HG02870 (cell line): ENCODE measurements at regions not wholly inside any gene's neighbourhood (a gene's known extent, or its start where the extent isn't known, plus 50 kb on each side); places are given as distances from the start of the nearest gene placed in this dataset.
"Not testable (repeated sequence)": the region's sequence is repeated elsewhere in the genome, so short reads cannot be mapped to it uniquely, and the experiment has no call there.

Experiments
- ATAC-seq: cut with Tn5 transposase; IDR thresholded peaks from one replicate; pipeline ENCODE4 v1.9.1; 2021; ENCODE audit warnings: mild to moderate bottlenecking, moderate library complexity; ENCODE audit not compliant: unreplicated experiment

DNA sequence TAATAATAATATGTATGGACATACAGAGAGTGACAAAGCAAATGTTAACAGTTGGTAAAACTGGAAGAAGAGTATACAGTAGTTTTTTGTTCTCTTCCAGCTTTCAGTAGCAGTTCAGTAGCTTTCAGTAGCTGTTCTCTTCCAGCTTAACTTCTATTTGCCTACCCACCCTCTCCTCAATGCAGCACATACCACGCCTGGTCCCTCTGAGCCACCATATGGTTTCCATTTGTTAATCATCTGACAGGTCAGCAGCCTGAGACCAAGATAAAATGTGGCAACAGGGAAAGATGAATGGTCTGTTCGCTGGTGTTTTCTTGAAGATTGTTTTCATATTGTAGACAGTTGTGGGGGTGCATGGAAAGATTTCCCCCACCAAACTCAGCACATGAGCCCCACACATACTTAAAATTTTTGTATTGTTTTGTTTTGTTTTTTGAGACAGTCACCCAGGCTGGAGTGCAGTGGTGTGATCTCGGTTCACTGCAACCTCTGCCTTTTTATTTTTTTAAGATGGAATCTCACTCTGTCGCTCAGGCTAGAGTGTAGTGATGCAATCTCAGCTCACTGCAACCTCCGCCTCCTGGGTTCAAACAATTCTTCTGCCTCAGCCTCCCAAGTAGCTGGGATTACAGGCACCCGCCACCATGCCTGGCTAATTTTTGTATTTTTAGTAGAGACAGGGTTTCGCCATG lies 56.8 kb downstream of the ATP6V0E2 start:
- not testable (repeated sequence) for ATAC-seq

- not testable (repeated sequence) for ATAC-seq
Observed at GRCh38 chr7:149933776-149934175, 60.0 kb downstream of the ATP6V0E2 start.

GRCh38 chr7:149947346-149947745 lies 73.6 kb downstream of the ATP6V0E2 start:
- not testable (repeated sequence) for ATAC-seq

- ATAC-seq = not testable (repeated sequence)
Observed at GRCh38 chr7:149948444-149948843, 74.7 kb downstream of the ATP6V0E2 start.

GRCh38 chr7:149949863-149950577 lies 76.3 kb downstream of the ATP6V0E2 start:
- not testable (repeated sequence) for ATAC-seq

- ATAC-seq = not testable (repeated sequence)
Observed at GRCh38 chr7:149950578-149950924, 76.8 kb downstream of the ATP6V0E2 start.

DNA sequence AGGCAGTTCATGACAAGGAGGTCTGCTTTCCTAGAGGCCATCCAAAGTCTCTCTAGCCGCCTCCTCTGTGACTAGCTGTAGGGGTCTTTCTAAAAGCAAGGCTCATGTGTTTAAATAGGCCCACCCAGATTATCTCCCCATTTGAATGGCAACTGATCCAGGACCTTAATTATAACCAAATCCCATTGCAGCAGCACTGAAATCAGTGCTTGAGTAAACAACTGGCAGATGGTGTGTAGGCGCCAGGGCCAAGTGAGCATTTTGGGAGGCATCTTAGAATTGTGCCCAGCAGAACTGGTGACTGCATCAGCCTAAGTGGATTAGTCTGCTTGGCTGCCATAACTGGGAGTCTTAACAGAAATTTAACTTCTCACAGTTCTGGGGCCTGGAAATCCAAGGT lies 77.8 kb downstream of the ATP6V0E2 start:
- ATAC-seq = not testable (repeated sequence)

- ATAC-seq = not testable (repeated sequence)
Observed at GRCh38 chr7:149958880-149959279, 85.1 kb downstream of the ATP6V0E2 start.

GRCh38 chr7:149960863-149961262 lies 87.1 kb downstream of the ATP6V0E2 start:
- ATAC-seq = not testable (repeated sequence)

- ATAC-seq = not testable (repeated sequence)
Observed at GRCh38 chr7:149961878-149962277, 88.1 kb downstream of the ATP6V0E2 start.

- ATAC-seq = not testable (repeated sequence)
Observed at GRCh38 chr7:149962685-149963319, 89.0 kb downstream of the ATP6V0E2 start.

DNA sequence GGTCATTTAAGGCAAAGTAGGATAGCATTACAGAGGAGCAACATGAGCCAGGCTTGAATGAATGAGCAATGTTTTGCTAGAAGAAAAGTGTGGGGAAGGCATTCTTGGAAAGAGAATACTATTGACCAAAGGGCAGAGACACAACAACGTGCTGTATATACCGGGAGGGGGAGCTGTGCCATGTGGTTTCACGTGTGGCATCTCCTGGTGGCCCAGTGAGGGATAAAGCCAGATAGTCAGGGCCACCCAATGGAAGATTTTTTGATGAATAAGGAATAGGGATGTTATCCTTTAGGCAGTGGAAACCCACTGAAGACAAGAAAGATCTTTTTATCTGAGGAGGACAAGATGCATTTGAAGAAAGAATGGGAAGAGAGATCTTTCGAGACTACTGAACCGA lies 90.2 kb downstream of the ATP6V0E2 start:
- ATAC-seq = not testable (repeated sequence)

GRCh38 chr7:149966444-149966843 lies 92.7 kb downstream of the ATP6V0E2 start:
- not testable (repeated sequence) for ATAC-seq

GRCh38 chr7:149972977-149973376 lies 99.2 kb downstream of the ATP6V0E2 start:
- not testable (repeated sequence) for ATAC-seq

DNA sequence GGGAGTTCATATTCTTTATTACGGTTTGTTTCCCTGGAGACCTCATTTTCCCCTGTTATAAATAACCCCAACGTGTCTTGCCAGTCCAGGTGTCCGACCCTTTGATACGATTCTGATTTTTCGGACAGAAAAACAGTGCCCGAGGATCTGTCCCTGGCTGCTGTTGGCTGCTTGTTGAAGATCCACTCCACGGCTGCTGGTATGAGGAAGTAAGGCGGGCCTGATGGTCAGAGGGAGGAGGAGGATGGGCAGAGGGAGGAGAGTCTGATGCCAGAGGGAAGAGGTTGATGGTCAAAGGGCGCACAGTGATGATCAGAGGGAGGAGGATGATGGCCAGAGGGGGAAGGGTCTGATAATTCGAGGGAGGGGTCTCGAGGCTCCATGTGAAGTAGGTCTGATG lies 99.9 kb downstream of the ATP6V0E2 start:
- not testable (repeated sequence) for ATAC-seq

DNA sequence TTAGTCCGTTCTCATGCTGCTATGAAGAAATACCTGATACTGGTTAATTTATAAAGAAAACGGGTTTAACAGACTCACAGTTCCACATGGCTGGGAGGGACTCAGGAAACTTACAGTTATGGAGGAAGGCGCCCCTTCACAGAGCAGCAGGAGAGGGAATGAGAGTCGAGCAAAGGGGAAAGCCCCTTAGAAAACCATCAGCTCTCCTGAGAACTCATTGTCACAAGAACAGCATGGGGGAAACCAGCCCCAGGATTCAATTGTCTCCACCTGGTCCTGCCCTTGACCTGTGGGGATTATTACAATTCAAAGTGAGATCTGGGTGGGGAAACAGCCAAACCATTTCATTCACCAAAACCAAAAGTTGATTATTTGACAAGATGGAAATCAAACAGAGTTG lies 101.8 kb downstream of the ATP6V0E2 start:
- not testable (repeated sequence) for ATAC-seq

DNA sequence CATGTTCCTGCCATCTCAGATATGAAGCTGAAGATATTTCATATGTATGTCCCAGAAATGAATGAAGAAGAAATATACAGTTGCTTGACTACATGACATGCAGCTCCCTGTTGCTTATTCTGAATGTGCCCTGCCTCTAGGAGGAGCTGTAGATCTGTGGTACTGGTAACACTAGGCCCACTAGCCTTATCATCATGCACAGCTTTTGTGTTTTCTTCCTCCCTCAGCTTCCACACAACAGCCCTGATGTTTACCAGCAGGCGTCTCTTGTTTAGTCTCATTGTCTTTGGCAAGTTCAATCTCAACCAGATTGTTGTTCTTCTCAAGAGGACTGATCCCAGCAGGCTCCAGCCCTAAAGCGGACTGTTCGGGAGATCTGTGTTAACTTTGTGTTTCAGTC lies 104.8 kb downstream of the ATP6V0E2 start:
- ATAC-seq = not testable (repeated sequence)

DNA sequence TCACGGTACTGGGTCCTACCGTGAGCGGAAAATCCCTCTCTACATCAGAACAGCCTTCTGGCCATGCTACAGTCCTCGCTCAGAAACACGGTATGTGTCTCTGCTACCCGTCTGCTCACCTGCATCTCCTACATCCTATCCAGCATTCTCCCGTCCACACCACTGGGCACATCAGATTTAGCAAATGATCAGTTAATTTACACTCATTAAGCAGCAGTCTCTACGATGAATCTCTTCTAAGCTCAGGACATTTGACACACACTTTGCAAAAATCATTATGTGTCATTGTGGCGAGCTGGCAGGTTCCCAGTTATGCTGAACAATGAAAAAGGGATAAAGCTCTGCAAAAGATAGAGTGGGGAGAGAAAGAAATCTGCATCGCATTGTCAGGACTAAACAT lies 105.2 kb downstream of the ATP6V0E2 start:
- ATAC-seq = not testable (repeated sequence)

- not testable (repeated sequence) for ATAC-seq
Observed at GRCh38 chr7:149982537-149983112, 108.9 kb downstream of the ATP6V0E2 start.

- not testable (repeated sequence) for ATAC-seq
Observed at GRCh38 chr7:149986866-149987265, 113.1 kb downstream of the ATP6V0E2 start.

DNA sequence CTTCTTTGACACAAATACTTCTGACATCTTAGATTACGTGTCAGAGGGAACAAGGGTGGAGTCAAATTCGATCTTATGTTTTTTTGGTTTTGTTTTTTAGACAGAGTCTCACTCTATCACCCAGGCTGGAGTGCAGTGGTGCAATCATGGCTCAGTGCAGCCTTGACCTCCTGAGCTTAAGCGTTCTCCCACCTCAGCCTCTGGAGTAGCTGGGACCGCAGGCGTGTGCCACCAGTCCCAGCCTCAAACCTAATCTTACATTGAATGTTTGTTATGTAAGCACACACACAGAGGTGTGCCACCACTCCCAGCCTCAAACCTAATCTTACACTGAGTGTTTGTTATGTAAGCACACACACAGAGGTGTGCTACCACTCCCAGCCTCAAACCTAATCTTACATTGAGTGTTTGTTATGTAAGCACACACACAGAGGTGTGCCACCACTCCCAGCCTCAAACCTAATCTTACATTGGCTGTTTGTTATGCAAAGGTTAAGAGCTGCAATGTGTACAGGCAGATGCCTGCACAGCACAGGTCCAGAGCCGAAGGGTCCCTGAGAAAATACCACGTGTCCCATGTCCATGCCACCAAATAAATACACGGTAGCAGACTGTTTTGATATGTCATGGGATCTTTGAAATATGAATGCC lies 118.0 kb downstream of the ATP6V0E2 start:
- ATAC-seq = not testable (repeated sequence)
